Activated B cell treated with CpG ODN at 0.5 μM for 24 hours (primary cell): ENCODE measurements at regions not wholly inside any gene's neighbourhood (a gene's known extent, or its start where the extent isn't known, plus 50 kb on each side); places are given as distances from the start of the nearest gene placed in this dataset.

Source experiments
- ATAC-seq: fragments of 200-7000 bp; cut with Tn5 transposase; one replicate; pipeline ENCODE4 v1.10.0; 2021; ENCODE audit warnings: low read depth, mild to moderate bottlenecking, moderate library complexity
- CTCF ChIA-PET: fragments of 350-600 bp; sonication (Branson Sonifier 250); formaldehyde crosslinking; loops from one replicate; lab custom pipeline; 2021; ENCODE audit warnings: antibody characterized with exemption; lab: Charles Lee
- POLR2A ChIA-PET: fragments of 350-600 bp; sonication (Branson Sonifier 250); formaldehyde crosslinking; loops from one replicate; lab custom pipeline; 2021; ENCODE audit warnings: antibody characterized with exemption; lab: Charles Lee
- DNase-seq: peaks from one replicate; pipeline ENCODE4 v3.0.0; 2022
- H3K27ac Mint-ChIP-seq: one replicate; pipeline ENCODE4 v1.8.0; 2020; ENCODE audit warnings: mixed read lengths
- H3K27me3 Mint-ChIP-seq: one replicate; pipeline ENCODE4 v1.8.0; 2021; ENCODE audit warnings: mixed read lengths
- H3K36me3 Mint-ChIP-seq: one replicate; pipeline ENCODE4 v1.8.0; 2021; ENCODE audit warnings: low read depth, mixed read lengths
- H3K4me1 Mint-ChIP-seq: one replicate; pipeline ENCODE4 v1.8.0; 2021; ENCODE audit warnings: mixed read lengths
- H3K4me3 Mint-ChIP-seq: one replicate; pipeline ENCODE4 v1.8.0; 2020; ENCODE audit warnings: mild to moderate bottlenecking, mixed read lengths
- H3K9me3 Mint-ChIP-seq: one replicate; pipeline ENCODE4 v1.8.0; 2020; ENCODE audit warnings: mixed read lengths
- intact Hi-C: fragments of 100-400 bp; cut with micrococcal nuclease; formaldehyde crosslinking; loops from one replicate; pipeline ENCODE4 v1.15.1; 2024
- TF ChIP-seq, protein P1 (sequence below): fragments of 200-600 bp; IDR thresholded peaks from one replicate; pipeline ENCODE4 v1.8.0; 2022; ENCODE audit warnings: antibody characterized with exemption, mild to moderate bottlenecking

DNA sequence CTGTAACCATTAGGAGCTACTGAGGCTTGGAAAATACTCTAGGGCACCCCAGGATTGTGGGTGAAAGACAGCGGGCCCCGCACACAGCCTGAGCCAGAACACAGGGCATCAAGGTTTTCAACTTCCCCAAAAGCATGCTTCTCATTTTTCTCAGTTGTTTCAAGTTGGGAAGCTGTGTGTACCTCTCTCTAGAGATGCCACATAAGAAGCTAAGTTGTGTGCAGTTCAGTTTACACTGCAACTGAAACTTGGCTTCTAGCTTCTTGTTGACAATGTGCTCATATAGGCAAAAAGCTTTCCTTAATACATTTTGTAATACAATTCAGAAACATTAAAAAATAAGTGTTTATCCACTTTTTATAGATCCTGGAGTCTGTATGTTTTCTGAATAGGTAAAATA lies 88.1 kb upstream of the PTPRR start:
- TF ChIP-seq, protein P1, sequence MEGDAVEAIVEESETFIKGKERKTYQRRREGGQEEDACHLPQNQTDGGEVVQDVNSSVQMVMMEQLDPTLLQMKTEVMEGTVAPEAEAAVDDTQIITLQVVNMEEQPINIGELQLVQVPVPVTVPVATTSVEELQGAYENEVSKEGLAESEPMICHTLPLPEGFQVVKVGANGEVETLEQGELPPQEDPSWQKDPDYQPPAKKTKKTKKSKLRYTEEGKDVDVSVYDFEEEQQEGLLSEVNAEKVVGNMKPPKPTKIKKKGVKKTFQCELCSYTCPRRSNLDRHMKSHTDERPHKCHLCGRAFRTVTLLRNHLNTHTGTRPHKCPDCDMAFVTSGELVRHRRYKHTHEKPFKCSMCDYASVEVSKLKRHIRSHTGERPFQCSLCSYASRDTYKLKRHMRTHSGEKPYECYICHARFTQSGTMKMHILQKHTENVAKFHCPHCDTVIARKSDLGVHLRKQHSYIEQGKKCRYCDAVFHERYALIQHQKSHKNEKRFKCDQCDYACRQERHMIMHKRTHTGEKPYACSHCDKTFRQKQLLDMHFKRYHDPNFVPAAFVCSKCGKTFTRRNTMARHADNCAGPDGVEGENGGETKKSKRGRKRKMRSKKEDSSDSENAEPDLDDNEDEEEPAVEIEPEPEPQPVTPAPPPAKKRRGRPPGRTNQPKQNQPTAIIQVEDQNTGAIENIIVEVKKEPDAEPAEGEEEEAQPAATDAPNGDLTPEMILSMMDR: no peak
- intact Hi-C loops: no loop called here
- Mint-ChIP-seq H3K27ac (no peak overlapping the region), H3K4me3 (no peak overlapping the region), H3K36me3 (no peaks in the 10 kb centered on the region), H3K27me3 (no peaks in the 10 kb centered on the region), H3K9me3 (no peaks in the 10 kb centered on the region), H3K4me1 (no peaks in the 10 kb centered on the region)
- DNase-seq (no peak), ATAC-seq (no peak)
- ChIA-PET POLR2A (no interaction called here), CTCF (no interaction called here)

- DNase-seq (no peak), ATAC-seq (no peak)
- H3K27ac Mint-ChIP-seq: no peak overlapping the region
- H3K4me3 Mint-ChIP-seq: no peak overlapping the region
- POLR2A ChIA-PET: no interaction called here
- no peaks in the 10 kb centered on the region for H3K36me3 Mint-ChIP-seq
- no peaks in the 10 kb centered on the region for H3K9me3 Mint-ChIP-seq
- no peaks in the 10 kb centered on the region for H3K4me1 Mint-ChIP-seq
- TF ChIP-seq, protein P1: no peak
- intact Hi-C loops: no loop called here
- CTCF ChIA-PET: no interaction called here
- H3K27me3 Mint-ChIP-seq: no peaks in the 10 kb centered on the region
These were observed 87.4 kb upstream of the PTPRR start for GRCh38 chr12:71007781-71008404.

- ChIA-PET POLR2A (no interaction called here), CTCF (no interaction called here)
- Mint-ChIP-seq H3K27me3 (no peaks in the 10 kb centered on the region), H3K27ac (no peak overlapping the region), H3K36me3 (no peaks in the 10 kb centered on the region), H3K4me1 (no peaks in the 10 kb centered on the region), H3K9me3 (no peaks in the 10 kb centered on the region), H3K4me3 (no peak overlapping the region)
- ATAC-seq (no peak), DNase-seq (no peak)
- intact Hi-C loops: no loop called here
- TF ChIP-seq, protein P1: no peak
These were observed 86.5 kb upstream of the PTPRR start for GRCh38 chr12:71007020-71007419.

- Mint-ChIP-seq H3K4me3 (no peak overlapping the region), H3K27me3 (no peaks in the 10 kb centered on the region), H3K36me3 (no peaks in the 10 kb centered on the region), H3K9me3 (no peaks in the 10 kb centered on the region), H3K4me1 (no peaks in the 10 kb centered on the region), H3K27ac (no peak overlapping the region)
- TF ChIP-seq, protein P1: no peak
- DNase-seq (no peak), ATAC-seq (no peak)
- intact Hi-C loops: no loop called here
- CTCF ChIA-PET: no interaction called here
- POLR2A ChIA-PET: no interaction called here
These were observed 84.6 kb upstream of the PTPRR start for GRCh38 chr12:71005166-71005565.

GRCh38 chr12:71004578-71004977 lies 84.0 kb upstream of the PTPRR start:
- Mint-ChIP-seq H3K4me3 (no peak overlapping the region), H3K9me3 (no peaks in the 10 kb centered on the region), H3K36me3 (no peaks in the 10 kb centered on the region), H3K27ac (no peak overlapping the region), H3K27me3 (no peaks in the 10 kb centered on the region), H3K4me1 (no peaks in the 10 kb centered on the region)
- TF ChIP-seq, protein P1: no peak
- CTCF ChIA-PET: no interaction called here
- intact Hi-C loops: no loop called here
- DNase-seq: no peak
- POLR2A ChIA-PET: no interaction called here
- no peak for ATAC-seq
